Smooth muscle cell (in vitro differentiated cells): ENCODE measurements at regions not wholly inside any gene's neighbourhood (a gene's known extent, or its start where the extent isn't known, plus 50 kb on each side); places are given as distances from the start of the nearest gene placed in this dataset.

Experiments
- DNase-seq: peaks from one replicate; lab custom pipeline; 2025; ENCODE audit not compliant: unreplicated experiment; lab: John Stamatoyannopoulos, UW
- H2AFZ ChIP-seq: fragments of 200-600 bp; sonication (generic); 2 replicates; pipeline ENCODE4 v1.6.0; 2016; ENCODE audit warnings: antibody characterized with exemption, low read depth, mild to moderate bottlenecking
- H3F3A ChIP-seq: fragments of 200-600 bp; sonication (generic); 2 replicates; pipeline ENCODE4 v1.6.0; 2017; ENCODE audit warnings: antibody characterized with exemption, low read depth
- H3K27ac ChIP-seq: fragments of 200-600 bp; sonication (generic); 2 replicates; pipeline ENCODE4 v1.5.1; 2016; ENCODE audit warnings: low read depth, mild to moderate bottlenecking
- H3K27me3 ChIP-seq: fragments of 200-600 bp; sonication (generic); 2 replicates; pipeline ENCODE4 v1.6.1; 2016; ENCODE audit warnings: low read depth, mild to moderate bottlenecking
- H3K36me3 ChIP-seq: fragments of 200-600 bp; sonication (generic); 2 replicates; pipeline ENCODE4 v1.5.1; 2016; ENCODE audit warnings: low read depth
- H3K4me1 ChIP-seq: fragments of 200-600 bp; sonication (generic); 2 replicates; pipeline ENCODE4 v1.5.1; 2016; ENCODE audit warnings: low read depth
- H3K4me2 ChIP-seq: fragments of 200-600 bp; sonication (generic); 2 replicates; pipeline ENCODE4 v1.6.0; 2016; ENCODE audit warnings: mild to moderate bottlenecking
- H3K4me3 ChIP-seq: fragments of 200-600 bp; sonication (generic); 2 replicates; pipeline ENCODE4 v1.5.1; 2016; ENCODE audit warnings: mild to moderate bottlenecking
- H3K79me2 ChIP-seq: fragments of 200-600 bp; sonication (generic); 2 replicates; pipeline ENCODE4 v1.6.0; 2016; ENCODE audit warnings: low read depth, mild to moderate bottlenecking
- H3K9ac ChIP-seq: fragments of 200-600 bp; sonication (generic); 2 replicates; pipeline ENCODE4 v1.6.0; 2016; ENCODE audit warnings: low read depth
- H3K9me3 ChIP-seq: fragments of 200-600 bp; sonication (generic); replicated peaks from 2 replicates; pipeline ENCODE4 v1.5.1; 2016; ENCODE audit warnings: low read depth
- H4K20me1 ChIP-seq: fragments of 200-600 bp; sonication (generic); 2 replicates; pipeline ENCODE4 v1.6.0; 2016; ENCODE audit warnings: low read depth
- WGBS: methylation state at CpG from one replicate; pipeline ENCODE4 v1.1.7; 2016; ENCODE audit warnings: low lambda C conversion rate; 5-methylcytosine and 5-hydroxymethylcytosine counted together
- TF ChIP-seq, protein P1 (sequence below): fragments of 200-600 bp; sonication (generic); IDR thresholded peaks from 2 replicates; pipeline ENCODE4 v1.5.1; 2017; ENCODE audit warnings: borderline replicate concordance, mild to moderate bottlenecking, antibody characterized with exemption; ENCODE audit not compliant: insufficient read depth, poor library complexity, severe bottlenecking

DNA sequence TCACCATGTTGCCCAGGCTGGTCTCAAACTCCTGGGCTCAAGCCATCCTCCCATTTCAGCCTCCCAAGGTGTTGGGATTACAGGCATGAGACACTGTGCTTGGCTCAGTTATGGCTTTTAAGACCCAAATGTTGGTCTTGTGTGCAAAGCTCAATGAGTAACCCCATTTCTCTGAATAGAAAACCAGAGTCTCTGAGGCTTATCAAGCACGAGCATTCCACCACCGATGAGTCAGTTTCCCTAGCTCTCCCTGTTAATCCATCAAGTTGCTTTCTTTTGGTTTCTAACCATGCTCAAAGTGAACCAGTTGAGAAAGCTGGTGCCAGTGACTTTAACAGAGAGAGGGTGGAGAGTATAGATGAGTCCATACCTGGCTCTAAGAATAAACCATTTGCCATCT is 350.9 kb upstream of the ADGRL2 start:
- Histone ChIP-seq H3F3A (no peaks in the 10 kb centered on the region), H3K27ac (no peak overlapping the region), H3K4me3 (no peak overlapping the region), H4K20me1 (no peaks in the 10 kb centered on the region), H3K27me3 (no peaks in the 10 kb centered on the region), H3K4me1 (peaks cover 15% of the 10 kb centered on the region), H3K4me2 (no peak overlapping the region), H3K9me3 (no peaks in the 10 kb centered on the region), H3K9ac (no peak overlapping the region), H3K36me3 (no peaks in the 10 kb centered on the region), H2AFZ (no peak overlapping the region), H3K79me2 (no peaks in the 10 kb centered on the region)
- TF ChIP-seq, protein P1, sequence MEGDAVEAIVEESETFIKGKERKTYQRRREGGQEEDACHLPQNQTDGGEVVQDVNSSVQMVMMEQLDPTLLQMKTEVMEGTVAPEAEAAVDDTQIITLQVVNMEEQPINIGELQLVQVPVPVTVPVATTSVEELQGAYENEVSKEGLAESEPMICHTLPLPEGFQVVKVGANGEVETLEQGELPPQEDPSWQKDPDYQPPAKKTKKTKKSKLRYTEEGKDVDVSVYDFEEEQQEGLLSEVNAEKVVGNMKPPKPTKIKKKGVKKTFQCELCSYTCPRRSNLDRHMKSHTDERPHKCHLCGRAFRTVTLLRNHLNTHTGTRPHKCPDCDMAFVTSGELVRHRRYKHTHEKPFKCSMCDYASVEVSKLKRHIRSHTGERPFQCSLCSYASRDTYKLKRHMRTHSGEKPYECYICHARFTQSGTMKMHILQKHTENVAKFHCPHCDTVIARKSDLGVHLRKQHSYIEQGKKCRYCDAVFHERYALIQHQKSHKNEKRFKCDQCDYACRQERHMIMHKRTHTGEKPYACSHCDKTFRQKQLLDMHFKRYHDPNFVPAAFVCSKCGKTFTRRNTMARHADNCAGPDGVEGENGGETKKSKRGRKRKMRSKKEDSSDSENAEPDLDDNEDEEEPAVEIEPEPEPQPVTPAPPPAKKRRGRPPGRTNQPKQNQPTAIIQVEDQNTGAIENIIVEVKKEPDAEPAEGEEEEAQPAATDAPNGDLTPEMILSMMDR: no peak
- DNase-seq: no peak
- 30% methylated on average over 2 of the region's 2 CpGs for whole genome bisulfite sequencing

- Histone ChIP-seq H4K20me1 (no peaks in the 10 kb centered on the region), H3K4me1 (no peaks in the 10 kb centered on the region), H3K9me3 (no peaks in the 10 kb centered on the region), H3K27ac (no peak overlapping the region), H3K4me2 (no peak overlapping the region), H3K4me3 (no peak overlapping the region), H3K27me3 (no peaks in the 10 kb centered on the region), H3K79me2 (no peaks in the 10 kb centered on the region), H3F3A (no peaks in the 10 kb centered on the region), H2AFZ (no peak overlapping the region), H3K9ac (no peak overlapping the region), H3K36me3 (no peaks in the 10 kb centered on the region)
- TF ChIP-seq, protein P1: no peak
- WGBS: 90% methylated on average over 9 of the region's 9 CpGs
- no peak for DNase-seq
Measured at GRCh38 chr1:81446000-81446669, 354.6 kb upstream of the ADGRL2 start.

DNA sequence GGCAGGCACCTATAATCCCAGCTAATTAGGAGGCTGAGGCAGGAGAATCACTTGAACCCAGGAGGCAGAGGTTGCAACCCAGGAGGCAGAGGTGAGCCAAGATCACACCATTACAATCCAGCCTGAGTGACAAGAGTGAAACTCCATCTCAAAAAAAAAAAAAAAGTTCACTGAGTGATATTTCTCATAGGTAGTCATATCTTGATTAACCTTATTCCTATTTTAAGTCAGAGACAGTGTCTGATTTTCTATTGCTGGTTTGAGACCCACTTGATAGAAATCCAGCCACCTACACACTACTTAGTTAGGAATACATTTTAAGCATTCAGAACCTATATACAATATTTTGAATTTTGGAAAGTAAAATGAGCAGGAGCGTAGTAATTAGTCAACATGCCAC is 357.4 kb upstream of the ADGRL2 start:
- H3K4me3 ChIP-seq: no peak overlapping the region
- H3K4me1 ChIP-seq: no peaks in the 10 kb centered on the region
- H3K9me3 ChIP-seq: no peaks in the 10 kb centered on the region
- no peaks in the 10 kb centered on the region for H3F3A ChIP-seq
- no peak overlapping the region for H3K9ac ChIP-seq
- no peak for DNase-seq
- H3K79me2 ChIP-seq: no peaks in the 10 kb centered on the region
- WGBS: 96% methylated on average over 1 of the region's 1 CpG
- H3K27me3 ChIP-seq: no peaks in the 10 kb centered on the region
- H3K4me2 ChIP-seq: no peak overlapping the region
- no peaks in the 10 kb centered on the region for H3K36me3 ChIP-seq
- no peak overlapping the region for H2AFZ ChIP-seq
- H4K20me1 ChIP-seq: no peaks in the 10 kb centered on the region
- TF ChIP-seq, protein P1: no peak
- H3K27ac ChIP-seq: no peak overlapping the region
